Gastroesophageal sphincter (tissue), 4 donors: ENCODE measurements at regions not wholly inside any gene's neighbourhood (a gene's known extent, or its start where the extent isn't known, plus 50 kb on each side); places are given as distances from the start of the nearest gene placed in this dataset.

Source experiments
- ATAC-seq: fragments of 150-250 bp; one replicate; pipeline ENCODE4 v1.9.1; 2016; ENCODE audit warnings: mild to moderate bottlenecking, moderate library complexity
- H3K27ac ChIP-seq, 4 donors: fragments of 200-600 bp; sonication (generic) in 3 of 4; 1 replicate in 3 of 4; 2 replicates in 1 of 4; pipeline ENCODE4 v1.5.1; 2016 to 2019
- H3K27me3 ChIP-seq: fragments of 200-600 bp; sonication (generic); one replicate; pipeline ENCODE4 v1.5.1; 2019
- H3K36me3 ChIP-seq, 2 donors: fragments of 200-600 bp; sonication (generic); one replicate each; pipeline ENCODE4 v1.5.1; 2019; ENCODE audit warnings: control low read depth in 1 of 2
- H3K4me1 ChIP-seq, 3 donors: fragments of 200-600 bp; sonication (generic); 1 replicate in 2 of 3; 2 replicates in 1 of 3; pipeline ENCODE4 v1.5.1; 2016 to 2019; ENCODE audit warnings: control low read depth in 2 of 3
- H3K4me3 ChIP-seq, 2 donors: fragments of 200-600 bp; sonication (generic); one replicate each; pipeline ENCODE4 v1.5.1; 2019; ENCODE audit warnings: mild to moderate bottlenecking in 1 of 2, moderate library complexity in 1 of 2
- H3K9me3 ChIP-seq, 3 donors: fragments of 200-600 bp; sonication (generic); one replicate each; pipeline ENCODE4 v1.5.1; 2017 to 2019; ENCODE audit warnings: control low read depth in 2 of 3
- CTCF ChIP-seq, 4 experiments: fragments of 200-600 bp in 2 of 4; fragments of 450-650 bp in 2 of 4; sonication (generic) in 1 of 4; IDR thresholded peaks; one replicate each; pipeline ENCODE4 v1.5.1; 2017 to 2019; ENCODE audit warnings: antibody characterized with exemption in 4 of 4, mild to moderate bottlenecking in 2 of 4, moderate library complexity in 2 of 4
- EP300 ChIP-seq: sonication (generic); formaldehyde crosslinking; IDR thresholded peaks from one replicate; pipeline ENCODE4 v1.6.1; 2017; ENCODE audit warnings: antibody characterized with exemption, mild to moderate bottlenecking
- POLR2A ChIP-seq, 2 donors: fragments of 450-650 bp; IDR thresholded peaks; one replicate each; pipeline ENCODE4 v1.6.1; 2017; ENCODE audit warnings: antibody characterized with exemption in 2 of 2, mild to moderate bottlenecking in 2 of 2, moderate library complexity in 1 of 2
- POLR2AphosphoS5 ChIP-seq: sonication (generic); formaldehyde crosslinking; IDR thresholded peaks from one replicate; pipeline ENCODE4 v1.6.1; 2017; ENCODE audit warnings: antibody characterized with exemption
- WGBS, 2 donors: methylation state at CpG; one replicate each; pipeline ENCODE4 v1.1.5; 2018; ENCODE audit warnings: low coverage in 1 of 2; 5-methylcytosine and 5-hydroxymethylcytosine counted together

- H3K27me3 ChIP-seq = no peaks in the 10 kb centered on the region
- H3K4me1 ChIP-seq = no peaks in the 10 kb centered on the region
- WGBS, 2 donors = 67 to 72% methylated on average over 2 of the region's 2 CpGs
- no peak for ATAC-seq
- no peak for TF ChIP-seq POLR2A (IDR thresholded peaks at IDR 0.05)
- TF ChIP-seq EP300 = no peak
- TF ChIP-seq POLR2AphosphoS5 = no peak
- no peak overlapping the region for H3K27ac ChIP-seq
- no peak overlapping the region for H3K4me3 ChIP-seq
- H3K9me3 ChIP-seq = no peaks in the 10 kb centered on the region
- H3K36me3 ChIP-seq = no peaks in the 10 kb centered on the region
Measured at GRCh38 chr5:168054091-168054490, 237.4 kb upstream of the WWC1 start.

GRCh38 chr5:168055141-168055683, 236.2 kb upstream of the WWC1 start:
- WGBS, 2 donors = 64 to 72% methylated on average over 3 of the region's 3 CpGs
- Histone ChIP-seq H3K27me3 (no peaks in the 10 kb centered on the region), H3K36me3 (no peaks in the 10 kb centered on the region), H3K4me3 (no peak overlapping the region), H3K27ac (no peak overlapping the region), H3K9me3 (no peaks in the 10 kb centered on the region), H3K4me1 (no peaks in the 10 kb centered on the region)
- no peak for TF ChIP-seq CTCF (IDR thresholded peaks at IDR 0.05)
- TF ChIP-seq POLR2A (IDR thresholded peaks at IDR 0.05) = no peak
- no peak for ATAC-seq

GRCh38 chr5:168055961-168056360, 235.5 kb upstream of the WWC1 start:
- H3K27ac ChIP-seq = no peak overlapping the region
- no peak for ATAC-seq
- H3K27me3 ChIP-seq = no peaks in the 10 kb centered on the region
- H3K36me3 ChIP-seq = no peaks in the 10 kb centered on the region
- TF ChIP-seq POLR2AphosphoS5 (no peak), POLR2A (IDR thresholded peaks at IDR 0.05) (no peak), CTCF (IDR thresholded peaks at IDR 0.05) (no peak), EP300 (no peak)
- H3K4me3 ChIP-seq = no peak overlapping the region
- H3K9me3 ChIP-seq = no peaks in the 10 kb centered on the region
- no peaks in the 10 kb centered on the region for H3K4me1 ChIP-seq
- 0 to 78% methylated on average over 1 of the region's 1 CpG for WGBS, 2 donors

GRCh38 chr5:168056499-168057182, 234.8 kb upstream of the WWC1 start:
- no peak for ATAC-seq
- Histone ChIP-seq H3K27ac (no peak overlapping the region), H3K4me3 (no peak overlapping the region), H3K36me3 (no peaks in the 10 kb centered on the region), H3K4me1 (no peaks in the 10 kb centered on the region), H3K9me3 (no peaks in the 10 kb centered on the region), H3K27me3 (no peaks in the 10 kb centered on the region)
- TF ChIP-seq POLR2AphosphoS5 (no peak), EP300 (no peak)
- 86 to 92% methylated on average over 1 of the region's 1 CpG for WGBS, 2 donors

GRCh38 chr5:168057905-168058304, 233.5 kb upstream of the WWC1 start:
- 48 to 88% methylated on average over 6 to 7 of the region's 7 CpGs for WGBS, 2 donors
- Histone ChIP-seq H3K9me3 (no peaks in the 10 kb centered on the region), H3K27me3 (no peaks in the 10 kb centered on the region), H3K36me3 (no peaks in the 10 kb centered on the region), H3K4me1 (no peaks in the 10 kb centered on the region), H3K4me3 (no peak overlapping the region), H3K27ac (no peak overlapping the region)
- no peak for TF ChIP-seq POLR2AphosphoS5
- TF ChIP-seq POLR2A (IDR thresholded peaks at IDR 0.05) = no peak
- no peak for TF ChIP-seq CTCF (IDR thresholded peaks at IDR 0.05)
- no peak for TF ChIP-seq EP300
- no peak for ATAC-seq

GRCh38 chr5:168059131-168059530, 232.3 kb upstream of the WWC1 start:
- 38% methylated on average over 2 of the region's 2 CpGs; no CpG with 5 or more reads in 1 of the 2 donors for WGBS, 2 donors
- H3K27me3 ChIP-seq = no peaks in the 10 kb centered on the region
- TF ChIP-seq EP300 = no peak
- TF ChIP-seq POLR2A (IDR thresholded peaks at IDR 0.05) = no peak
- TF ChIP-seq POLR2AphosphoS5 = no peak
- no peak for TF ChIP-seq CTCF (IDR thresholded peaks at IDR 0.05)
- no peak overlapping the region for H3K27ac ChIP-seq
- no peaks in the 10 kb centered on the region for H3K4me1 ChIP-seq
- no peaks in the 10 kb centered on the region for H3K36me3 ChIP-seq
- ATAC-seq = no peak
- no peaks in the 10 kb centered on the region for H3K9me3 ChIP-seq
- no peak overlapping the region for H3K4me3 ChIP-seq
